ENCODE measurements at regions not wholly inside any gene's neighbourhood (a gene's known extent, or its start where the extent isn't known, plus 50 kb on each side); places are given as distances from the start of the nearest gene placed in this dataset.

DNA sequence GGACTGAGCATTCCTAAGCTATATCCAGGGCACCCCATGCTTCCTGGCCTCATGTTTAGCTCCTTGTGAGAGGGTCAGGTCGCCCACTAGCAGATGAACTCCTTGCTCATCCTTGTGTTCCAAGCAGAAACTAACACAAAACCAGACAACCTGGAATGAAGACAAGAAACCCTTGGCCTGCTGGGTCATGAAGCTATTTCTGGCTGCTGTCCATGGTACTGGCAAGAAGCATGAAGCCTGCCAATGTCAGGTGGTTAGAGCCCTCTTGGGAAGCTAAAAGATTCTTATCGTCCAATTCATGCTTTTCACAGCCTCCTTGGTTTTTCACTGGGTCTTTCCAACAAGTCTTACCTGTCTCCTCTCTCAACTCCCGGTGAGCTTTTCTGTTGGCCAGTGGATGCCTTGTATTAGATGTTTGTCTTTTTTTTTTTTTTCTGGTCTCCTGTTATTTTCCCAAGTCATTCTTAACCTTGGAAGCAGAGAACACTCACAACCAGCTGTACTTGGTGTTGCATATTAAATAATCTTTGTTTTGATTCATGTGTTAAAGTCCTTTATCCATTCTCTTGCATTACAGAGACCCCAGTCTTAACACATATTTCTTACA lies 180.3 kb downstream of the ANKRD60 start:
- H3K36me3 ChIP-seq, result no peaks in the 10 kb centered on the region
- no peak for TF ChIP-seq POLR2A (IDR thresholded peaks at IDR 0.05)
- TF ChIP-seq, protein P1, sequence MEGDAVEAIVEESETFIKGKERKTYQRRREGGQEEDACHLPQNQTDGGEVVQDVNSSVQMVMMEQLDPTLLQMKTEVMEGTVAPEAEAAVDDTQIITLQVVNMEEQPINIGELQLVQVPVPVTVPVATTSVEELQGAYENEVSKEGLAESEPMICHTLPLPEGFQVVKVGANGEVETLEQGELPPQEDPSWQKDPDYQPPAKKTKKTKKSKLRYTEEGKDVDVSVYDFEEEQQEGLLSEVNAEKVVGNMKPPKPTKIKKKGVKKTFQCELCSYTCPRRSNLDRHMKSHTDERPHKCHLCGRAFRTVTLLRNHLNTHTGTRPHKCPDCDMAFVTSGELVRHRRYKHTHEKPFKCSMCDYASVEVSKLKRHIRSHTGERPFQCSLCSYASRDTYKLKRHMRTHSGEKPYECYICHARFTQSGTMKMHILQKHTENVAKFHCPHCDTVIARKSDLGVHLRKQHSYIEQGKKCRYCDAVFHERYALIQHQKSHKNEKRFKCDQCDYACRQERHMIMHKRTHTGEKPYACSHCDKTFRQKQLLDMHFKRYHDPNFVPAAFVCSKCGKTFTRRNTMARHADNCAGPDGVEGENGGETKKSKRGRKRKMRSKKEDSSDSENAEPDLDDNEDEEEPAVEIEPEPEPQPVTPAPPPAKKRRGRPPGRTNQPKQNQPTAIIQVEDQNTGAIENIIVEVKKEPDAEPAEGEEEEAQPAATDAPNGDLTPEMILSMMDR (IDR thresholded peaks at IDR 0.05 in 8 of 11, conservative IDR thresholded peaks at IDR 0.05 in 3 of 11), result no peak
- no peak for TF ChIP-seq POLR2AphosphoS5 (IDR thresholded peaks at IDR 0.05)
- peaks cover 0 to 5% (median 0%) of the 10 kb centered on the region in 6 donors for H3K4me1 ChIP-seq
- intact Hi-C loops (cut with DNase I; ENCODE audit: low total_unique reads), result no loop called here
- H3K27ac ChIP-seq, result no peak overlapping the region
- DNase-seq, result no peak
- H3K9me3 ChIP-seq, result peaks cover 0 to 30% (median 11%) of the 10 kb centered on the region in 8 donors
- no peak overlapping the region for H3K4me3 ChIP-seq
- H3K27me3 ChIP-seq (replicated peaks in 1 of 7), result peaks cover 0 to 14% (median 0%) of the 10 kb centered on the region in 7 donors
- WGBS, 5 donors, result 25 to 54% (median 27%) methylated on average over 3 of the region's 3 CpGs

DNA sequence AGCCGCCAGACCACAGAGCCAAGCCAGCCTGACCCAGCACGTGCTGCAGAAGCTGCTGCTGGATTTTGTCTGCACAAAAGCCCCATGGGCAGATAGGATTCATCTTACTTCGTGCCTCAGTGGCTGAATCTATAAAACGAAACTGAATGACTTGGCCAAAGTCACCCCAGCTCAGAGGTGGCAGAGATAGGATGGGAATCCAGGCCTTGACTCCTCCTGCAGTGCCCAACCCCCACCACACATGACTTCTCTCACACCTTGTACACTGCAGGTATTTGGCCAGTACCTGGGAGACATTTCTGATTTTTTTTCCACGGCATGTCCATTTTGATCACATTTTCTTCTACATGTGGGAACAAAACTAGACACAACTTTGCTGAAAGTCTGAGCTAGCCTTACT lies 182.1 kb downstream of the ANKRD60 start:
- intact Hi-C loops (cut with DNase I; ENCODE audit: low total_unique reads), result no loop called here
- no peak for DNase-seq
- TF ChIP-seq POLR2AphosphoS5 (IDR thresholded peaks at IDR 0.05) (no peak), POLR2A (IDR thresholded peaks at IDR 0.05) (no peak)
- TF ChIP-seq, protein P1 (IDR thresholded peaks at IDR 0.05 in 8 of 11, conservative IDR thresholded peaks at IDR 0.05 in 3 of 11), result no peak
- 74 to 97% (median 86%) methylated on average over 5 of the region's 5 CpGs for WGBS, 5 donors
- Histone ChIP-seq H3K4me3 (no peak overlapping the region), H3K9me3 (peaks cover 0 to 18% (median 5%) of the 10 kb centered on the region in 8 donors), H3K4me1 (peaks cover 0 to 7% (median 0%) of the 10 kb centered on the region in 6 donors), H3K36me3 (no peaks in the 10 kb centered on the region), H3K27ac (no peak overlapping the region), H3K27me3 (replicated peaks in 1 of 7) (peaks cover 0 to 18% (median 0%) of the 10 kb centered on the region in 7 donors)

DNA sequence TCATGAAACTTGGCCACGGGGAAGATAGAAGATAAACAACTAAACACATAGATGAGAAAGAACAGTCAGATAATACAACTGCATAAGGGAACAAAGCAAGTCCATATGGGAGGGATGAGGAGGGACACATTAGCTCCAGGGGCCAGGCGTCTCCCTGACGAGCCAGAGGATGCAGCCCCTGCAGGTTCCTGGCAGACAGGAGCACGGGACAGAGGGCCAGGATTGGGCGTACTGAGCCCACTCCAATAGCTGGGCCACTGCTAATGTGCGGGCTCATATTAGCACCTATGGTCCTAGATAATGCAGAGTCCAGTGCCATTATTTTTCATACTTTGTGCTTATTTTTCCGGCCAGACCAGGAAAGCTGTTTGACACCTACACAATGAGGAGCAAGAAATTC lies 182.9 kb downstream of the ANKRD60 start:
- peaks cover 0 to 7% (median 0%) of the 10 kb centered on the region in 6 donors for H3K4me1 ChIP-seq
- intact Hi-C loops (cut with DNase I; ENCODE audit: low total_unique reads), result no loop called here
- 66 to 79% (median 74%) methylated on average over 7 of the region's 7 CpGs for WGBS, 5 donors
- no peak overlapping the region for H3K4me3 ChIP-seq
- DNase-seq, result no peak
- no peak for TF ChIP-seq POLR2AphosphoS5 (IDR thresholded peaks at IDR 0.05)
- TF ChIP-seq, protein P1 (IDR thresholded peaks at IDR 0.05 in 8 of 11, conservative IDR thresholded peaks at IDR 0.05 in 3 of 11), result no peak
- TF ChIP-seq POLR2A (IDR thresholded peaks at IDR 0.05), result no peak
- no peaks in the 10 kb centered on the region for H3K36me3 ChIP-seq
- no peak overlapping the region for H3K27ac ChIP-seq
- H3K9me3 ChIP-seq, result peaks cover 0 to 12% (median 0%) of the 10 kb centered on the region in 8 donors
- H3K27me3 ChIP-seq (replicated peaks in 1 of 7), result peaks cover 0 to 18% (median 0%) of the 10 kb centered on the region in 7 donors

DNA sequence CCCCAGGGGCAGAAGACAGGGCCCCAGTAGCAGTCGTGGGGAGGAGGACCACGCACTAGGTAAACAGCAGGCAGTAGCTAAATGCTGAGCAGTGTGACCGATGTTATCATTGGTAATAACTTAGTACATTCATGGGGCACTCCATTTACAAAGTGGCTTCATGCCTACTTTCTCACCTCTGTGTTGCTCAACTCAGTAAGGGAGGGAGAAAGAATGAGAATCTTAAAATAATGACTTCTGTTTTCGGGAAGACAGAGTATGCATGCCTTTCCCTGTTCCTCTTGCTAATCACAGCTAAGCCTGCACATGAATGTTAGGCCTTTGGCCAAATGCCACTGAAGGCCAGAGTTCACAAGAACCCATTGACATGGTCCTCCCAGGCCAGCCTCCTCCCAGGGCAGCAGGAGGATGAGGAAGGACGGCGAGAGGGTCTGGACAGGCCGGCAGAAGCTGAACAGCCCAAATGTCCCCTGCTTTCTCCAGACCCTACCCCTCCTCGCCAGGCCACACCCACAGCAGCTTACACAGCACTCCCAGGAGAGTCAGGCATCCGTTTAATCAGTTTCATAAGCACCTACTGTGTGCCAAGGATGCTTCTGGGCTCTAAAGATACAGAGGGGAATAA lies 183.4 kb downstream of the ANKRD60 start:
- H3K36me3 ChIP-seq, result no peaks in the 10 kb centered on the region
- intact Hi-C loops (cut with DNase I; ENCODE audit: low total_unique reads), result no loop called here
- TF ChIP-seq, protein P1 (IDR thresholded peaks at IDR 0.05 in 8 of 11, conservative IDR thresholded peaks at IDR 0.05 in 3 of 11), result no peak
- H3K4me3 ChIP-seq, result no peak overlapping the region
- H3K27me3 ChIP-seq (replicated peaks in 1 of 7), result peaks cover 0 to 14% (median 0%) of the 10 kb centered on the region in 7 donors
- peaks cover 0 to 7% (median 0%) of the 10 kb centered on the region in 8 donors for H3K9me3 ChIP-seq
- 71 to 79% (median 76%) methylated on average over 9 of the region's 9 CpGs for WGBS, 5 donors
- peaks cover 0 to 7% (median 0%) of the 10 kb centered on the region in 6 donors for H3K4me1 ChIP-seq
- DNase-seq, result no peak
- H3K27ac ChIP-seq, result no peak overlapping the region
